Neutrophil (primary cell): ENCODE measurements at regions not wholly inside any gene's neighbourhood (a gene's known extent, or its start where the extent isn't known, plus 50 kb on each side); places are given as distances from the start of the nearest gene placed in this dataset.

Experiments used
- H3K27ac ChIP-seq: fragments of 200-600 bp; sonication (generic); 2 replicates; pipeline ENCODE4 v1.5.1; 2016; ENCODE audit warnings: mild to moderate bottlenecking, moderate library complexity
- H3K27me3 ChIP-seq: fragments of 200-600 bp; sonication (generic); 2 replicates; pipeline ENCODE4 v1.6.0; 2016; ENCODE audit warnings: mild to moderate bottlenecking
- H3K36me3 ChIP-seq: fragments of 200-600 bp; sonication (generic); 2 replicates; pipeline ENCODE4 v1.5.1; 2017
- H3K4me1 ChIP-seq, 2 experiments: fragments of 200-600 bp in 1 of 2; sonication (generic) in 1 of 2; 1 replicate in 1 of 2; 2 replicates in 1 of 2; pipeline versions ENCODE4 v1.5.1 to v1.6.1; 2013 to 2016; ENCODE audit warnings: low read depth in 1 of 2, low read length in 1 of 2, mild to moderate bottlenecking in 1 of 2, moderate library complexity in 1 of 2; ENCODE audit not compliant: control insufficient read depth in 1 of 2, insufficient read depth in 1 of 2
- H3K4me3 ChIP-seq, 2 experiments: fragments of 200-600 bp in 1 of 2; sonication (generic) in 1 of 2; 1 replicate in 1 of 2; 2 replicates in 1 of 2; pipeline ENCODE4 v1.5.1; 2013 to 2016; ENCODE audit warnings: low read depth in 1 of 2, low read length in 1 of 2, mild to moderate bottlenecking in 1 of 2, moderate library complexity in 1 of 2
- H3K9me3 ChIP-seq: fragments of 200-600 bp; sonication (generic); 2 replicates; pipeline ENCODE4 v1.5.1; 2016
- CTCF ChIP-seq: fragments of 200-600 bp; sonication (generic); IDR thresholded peaks from 2 replicates; pipeline ENCODE4 v1.5.1; 2016; ENCODE audit warnings: antibody characterized with exemption

- no peak for TF ChIP-seq CTCF
- Histone ChIP-seq H3K27me3 (no peaks in the 10 kb centered on the region), H3K4me3 (no peak overlapping the region), H3K36me3 (no peaks in the 10 kb centered on the region), H3K9me3 (no peaks in the 10 kb centered on the region), H3K4me1 (no peaks in the 10 kb centered on the region), H3K27ac (no peak overlapping the region)
These were observed 139.1 kb downstream of the BASP1 start for GRCh38 chr5:17356551-17356950.

GRCh38 chr5:17357504-17357903 lies 140.1 kb downstream of the BASP1 start:
- Histone ChIP-seq H3K4me1 (no peaks in the 10 kb centered on the region), H3K4me3 (no peak overlapping the region), H3K27ac (no peak overlapping the region), H3K9me3 (no peaks in the 10 kb centered on the region), H3K36me3 (no peaks in the 10 kb centered on the region), H3K27me3 (no peaks in the 10 kb centered on the region)
- no peak for TF ChIP-seq CTCF

GRCh38 chr5:17358031-17358430 lies 140.0 kb upstream of the TAF11L2 start:
- Histone ChIP-seq H3K27ac (no peak overlapping the region), H3K4me3 (no peak overlapping the region), H3K36me3 (no peaks in the 10 kb centered on the region), H3K4me1 (no peaks in the 10 kb centered on the region), H3K27me3 (no peaks in the 10 kb centered on the region), H3K9me3 (no peaks in the 10 kb centered on the region)
- TF ChIP-seq CTCF = no peak

GRCh38 chr5:17359451-17360011 lies 138.5 kb upstream of the TAF11L2 start:
- Histone ChIP-seq H3K27me3 (no peaks in the 10 kb centered on the region), H3K27ac (no peak overlapping the region), H3K36me3 (no peaks in the 10 kb centered on the region), H3K9me3 (no peaks in the 10 kb centered on the region), H3K4me3 (no peak overlapping the region), H3K4me1 (no peaks in the 10 kb centered on the region)
- no peak for TF ChIP-seq CTCF

GRCh38 chr5:17360879-17361278 lies 137.2 kb upstream of the TAF11L2 start:
- no peak overlapping the region for H3K4me3 ChIP-seq

More at GRCh38 chr5:17360879-17361278, 137.2 kb upstream of the TAF11L2 start:
- Histone ChIP-seq H3K9me3 (no peaks in the 10 kb centered on the region), H3K4me1 (no peaks in the 10 kb centered on the region), H3K36me3 (no peaks in the 10 kb centered on the region), H3K27me3 (no peaks in the 10 kb centered on the region), H3K27ac (no peak overlapping the region)
- TF ChIP-seq CTCF = no peak
